Esophagus muscularis mucosa (tissue), 4 donors: ENCODE measurements at regions not wholly inside any gene's neighbourhood (a gene's known extent, or its start where the extent isn't known, plus 50 kb on each side); places are given as distances from the start of the nearest gene placed in this dataset.
"Not testable (repeated sequence)": the region's sequence is repeated elsewhere in the genome, so short reads cannot be mapped to it uniquely, and the experiment has no call there.

Experiments
- DNase-seq: peaks from one replicate; pipeline ENCODE4 v3.0.0-alpha.2; 2017; ENCODE audit errors: extremely low spot score
- H3K27ac ChIP-seq, 4 donors: fragments of 200-600 bp; sonication (generic); replicated peaks in 1 of 4; 1 replicate in 3 of 4; 2 replicates in 1 of 4; pipeline ENCODE4 v1.5.1; 2016 to 2019; ENCODE audit warnings: mild to moderate bottlenecking in 1 of 4
- H3K27me3 ChIP-seq, 4 donors: fragments of 200-600 bp; sonication (generic); one replicate each; pipeline versions ENCODE4 v1.5.1 to v1.6.0; 2016 to 2019
- H3K36me3 ChIP-seq, 4 donors: fragments of 200-600 bp; sonication (generic); one replicate each; pipeline ENCODE4 v1.5.1; 2016 to 2019
- H3K4me1 ChIP-seq, 4 donors: fragments of 200-600 bp; sonication (generic); one replicate each; pipeline ENCODE4 v1.5.1; 2016 to 2019
- H3K4me3 ChIP-seq, 4 donors: fragments of 200-600 bp; sonication (generic); 1 replicate in 2 of 4; 2 replicates in 2 of 4; pipeline ENCODE4 v1.5.1; 2016 to 2019; ENCODE audit warnings: mild to moderate bottlenecking in 4 of 4, moderate library complexity in 1 of 4
- H3K9me3 ChIP-seq, 4 donors: fragments of 200-600 bp; sonication (generic); 1 replicate in 3 of 4; 2 replicates in 1 of 4; pipeline ENCODE4 v1.5.1; 2016 to 2019
- EP300 ChIP-seq: sonication (generic); formaldehyde crosslinking; IDR thresholded peaks from one replicate; pipeline ENCODE4 v1.6.1; 2017; ENCODE audit warnings: antibody characterized with exemption
- POLR2A ChIP-seq: fragments of 450-650 bp; IDR thresholded peaks from one replicate; pipeline ENCODE4 v1.6.1; 2017; ENCODE audit warnings: antibody characterized with exemption, moderate library complexity, mild to moderate bottlenecking, low read depth
- POLR2AphosphoS5 ChIP-seq, 2 donors: sonication (generic); formaldehyde crosslinking; IDR thresholded peaks; one replicate each; pipeline ENCODE4 v1.6.1; 2017; ENCODE audit warnings: antibody characterized with exemption in 2 of 2
- WGBS: methylation state at CpG from one replicate; pipeline ENCODE4 v1.1.5; 2018; 5-methylcytosine and 5-hydroxymethylcytosine counted together
- intact Hi-C: fragments of 100-400 bp; cut with DNase I; formaldehyde crosslinking; loops from one replicate; pipeline ENCODE4 v1.15.1; 2023
- TF ChIP-seq, protein P1 (sequence below), 3 experiments: fragments of 200-600 bp in 2 of 3; fragments of 450-650 bp in 1 of 3; sonication (generic) in 2 of 3; IDR thresholded peaks; one replicate each; pipeline ENCODE4 v1.5.1; 2017 to 2019; ENCODE audit warnings: antibody characterized with exemption in 3 of 3, mild to moderate bottlenecking in 2 of 3, moderate library complexity in 1 of 3

DNA sequence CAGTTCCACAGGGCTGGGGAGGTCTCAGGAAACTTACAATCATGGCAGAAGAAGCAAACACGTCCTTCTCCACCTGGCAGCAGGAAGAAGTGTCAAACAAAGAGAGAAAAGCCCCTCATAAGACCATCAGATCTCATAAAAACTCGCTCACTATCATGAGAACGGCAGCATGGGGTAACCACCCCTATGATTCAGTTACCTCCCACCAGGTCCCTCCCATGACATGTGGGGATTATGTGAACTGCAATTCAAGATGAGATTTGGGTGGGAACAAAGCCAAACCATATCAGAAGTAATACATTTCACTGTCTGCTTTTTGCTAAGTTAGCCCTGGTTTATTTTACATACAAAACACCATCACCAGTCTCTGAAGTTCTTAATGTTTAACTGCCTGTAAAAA lies 68.5 kb downstream of the RBM11 start:
- Histone ChIP-seq H3K36me3 (no peaks in the 10 kb centered on the region), H3K4me3 (no peak overlapping the region), H3K27me3 (no peaks in the 10 kb centered on the region), H3K9me3 (no peaks in the 10 kb centered on the region), H3K4me1 (peaks cover 0 to 6% (median 0%) of the 10 kb centered on the region in 4 donors), H3K27ac (no peak overlapping the region)
- DNase-seq, result no peak
- 39% methylated on average over 3 of the region's 3 CpGs for WGBS
- intact Hi-C loops, result no loop called here
- TF ChIP-seq, protein P1, sequence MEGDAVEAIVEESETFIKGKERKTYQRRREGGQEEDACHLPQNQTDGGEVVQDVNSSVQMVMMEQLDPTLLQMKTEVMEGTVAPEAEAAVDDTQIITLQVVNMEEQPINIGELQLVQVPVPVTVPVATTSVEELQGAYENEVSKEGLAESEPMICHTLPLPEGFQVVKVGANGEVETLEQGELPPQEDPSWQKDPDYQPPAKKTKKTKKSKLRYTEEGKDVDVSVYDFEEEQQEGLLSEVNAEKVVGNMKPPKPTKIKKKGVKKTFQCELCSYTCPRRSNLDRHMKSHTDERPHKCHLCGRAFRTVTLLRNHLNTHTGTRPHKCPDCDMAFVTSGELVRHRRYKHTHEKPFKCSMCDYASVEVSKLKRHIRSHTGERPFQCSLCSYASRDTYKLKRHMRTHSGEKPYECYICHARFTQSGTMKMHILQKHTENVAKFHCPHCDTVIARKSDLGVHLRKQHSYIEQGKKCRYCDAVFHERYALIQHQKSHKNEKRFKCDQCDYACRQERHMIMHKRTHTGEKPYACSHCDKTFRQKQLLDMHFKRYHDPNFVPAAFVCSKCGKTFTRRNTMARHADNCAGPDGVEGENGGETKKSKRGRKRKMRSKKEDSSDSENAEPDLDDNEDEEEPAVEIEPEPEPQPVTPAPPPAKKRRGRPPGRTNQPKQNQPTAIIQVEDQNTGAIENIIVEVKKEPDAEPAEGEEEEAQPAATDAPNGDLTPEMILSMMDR (IDR thresholded peaks at IDR 0.05), result no peak
- TF ChIP-seq EP300 (no peak), POLR2AphosphoS5 (IDR thresholded peaks at IDR 0.05) (no peak), POLR2A (no peak)

DNA sequence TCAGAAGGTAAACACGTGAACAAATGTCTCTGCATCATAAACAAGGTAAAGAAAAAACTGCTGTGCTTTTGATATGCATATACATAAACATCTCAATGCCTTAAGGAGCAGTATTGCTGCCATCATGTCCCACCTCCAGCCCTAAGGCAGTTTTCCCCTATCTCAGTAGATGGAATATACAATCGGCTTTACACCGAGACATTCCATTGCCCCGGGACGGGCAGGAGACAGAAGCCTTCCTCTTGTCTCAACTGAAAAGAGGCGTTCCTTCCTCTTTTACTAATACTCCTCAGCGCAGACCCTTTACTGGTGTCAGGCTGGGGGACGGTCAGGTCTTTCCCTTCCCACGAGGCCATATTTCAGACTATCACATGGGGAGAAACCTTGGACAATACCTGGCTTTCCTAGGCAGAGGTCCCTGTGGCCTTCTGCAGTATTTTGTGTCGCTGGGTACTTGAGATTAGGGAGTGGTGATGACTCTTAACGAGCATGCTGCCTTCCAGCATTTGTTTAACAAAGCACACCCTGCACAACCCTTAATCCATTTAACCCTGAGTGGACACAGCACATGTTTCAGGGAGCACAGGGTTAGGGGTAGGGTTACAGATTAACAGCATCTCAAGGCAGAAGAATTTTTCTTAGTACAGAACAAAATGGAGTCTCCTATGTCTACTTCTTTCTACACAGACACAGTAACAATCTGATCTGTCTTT lies 65.4 kb downstream of the RBM11 start:
- H3K27me3 ChIP-seq, H3K36me3 ChIP-seq, H3K27ac ChIP-seq, H3K4me3 ChIP-seq, H3K9me3 ChIP-seq, DNase-seq, intact Hi-C loops, H3K4me1 ChIP-seq: not testable (repeated sequence)
- WGBS, result 45% methylated on average over 11 of the region's 11 CpGs
